ENCODE measurements at regions not wholly inside any gene's neighbourhood (a gene's known extent, or its start where the extent isn't known, plus 50 kb on each side); places are given as distances from the start of the nearest gene placed in this dataset.

GRCh38 chr11:115670538-115671205, 166.5 kb upstream of the CADM1 start:
- TF ChIP-seq EP300 (IDR thresholded peaks at IDR 0.05) (no peak), POLR2A (IDR thresholded peaks at IDR 0.05) (no peak)
- TF ChIP-seq, protein P1, sequence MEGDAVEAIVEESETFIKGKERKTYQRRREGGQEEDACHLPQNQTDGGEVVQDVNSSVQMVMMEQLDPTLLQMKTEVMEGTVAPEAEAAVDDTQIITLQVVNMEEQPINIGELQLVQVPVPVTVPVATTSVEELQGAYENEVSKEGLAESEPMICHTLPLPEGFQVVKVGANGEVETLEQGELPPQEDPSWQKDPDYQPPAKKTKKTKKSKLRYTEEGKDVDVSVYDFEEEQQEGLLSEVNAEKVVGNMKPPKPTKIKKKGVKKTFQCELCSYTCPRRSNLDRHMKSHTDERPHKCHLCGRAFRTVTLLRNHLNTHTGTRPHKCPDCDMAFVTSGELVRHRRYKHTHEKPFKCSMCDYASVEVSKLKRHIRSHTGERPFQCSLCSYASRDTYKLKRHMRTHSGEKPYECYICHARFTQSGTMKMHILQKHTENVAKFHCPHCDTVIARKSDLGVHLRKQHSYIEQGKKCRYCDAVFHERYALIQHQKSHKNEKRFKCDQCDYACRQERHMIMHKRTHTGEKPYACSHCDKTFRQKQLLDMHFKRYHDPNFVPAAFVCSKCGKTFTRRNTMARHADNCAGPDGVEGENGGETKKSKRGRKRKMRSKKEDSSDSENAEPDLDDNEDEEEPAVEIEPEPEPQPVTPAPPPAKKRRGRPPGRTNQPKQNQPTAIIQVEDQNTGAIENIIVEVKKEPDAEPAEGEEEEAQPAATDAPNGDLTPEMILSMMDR (IDR thresholded peaks at IDR 0.05) = no peak

Measured in suprapubic skin (tissue), 3 donors.